ENCODE measurements at regions not wholly inside any gene's neighbourhood (a gene's known extent, or its start where the extent isn't known, plus 50 kb on each side); places are given as distances from the start of the nearest gene placed in this dataset.
"Not testable (repeated sequence)": the region's sequence is repeated elsewhere in the genome, so short reads cannot be mapped to it uniquely, and the experiment has no call there.

DNA sequence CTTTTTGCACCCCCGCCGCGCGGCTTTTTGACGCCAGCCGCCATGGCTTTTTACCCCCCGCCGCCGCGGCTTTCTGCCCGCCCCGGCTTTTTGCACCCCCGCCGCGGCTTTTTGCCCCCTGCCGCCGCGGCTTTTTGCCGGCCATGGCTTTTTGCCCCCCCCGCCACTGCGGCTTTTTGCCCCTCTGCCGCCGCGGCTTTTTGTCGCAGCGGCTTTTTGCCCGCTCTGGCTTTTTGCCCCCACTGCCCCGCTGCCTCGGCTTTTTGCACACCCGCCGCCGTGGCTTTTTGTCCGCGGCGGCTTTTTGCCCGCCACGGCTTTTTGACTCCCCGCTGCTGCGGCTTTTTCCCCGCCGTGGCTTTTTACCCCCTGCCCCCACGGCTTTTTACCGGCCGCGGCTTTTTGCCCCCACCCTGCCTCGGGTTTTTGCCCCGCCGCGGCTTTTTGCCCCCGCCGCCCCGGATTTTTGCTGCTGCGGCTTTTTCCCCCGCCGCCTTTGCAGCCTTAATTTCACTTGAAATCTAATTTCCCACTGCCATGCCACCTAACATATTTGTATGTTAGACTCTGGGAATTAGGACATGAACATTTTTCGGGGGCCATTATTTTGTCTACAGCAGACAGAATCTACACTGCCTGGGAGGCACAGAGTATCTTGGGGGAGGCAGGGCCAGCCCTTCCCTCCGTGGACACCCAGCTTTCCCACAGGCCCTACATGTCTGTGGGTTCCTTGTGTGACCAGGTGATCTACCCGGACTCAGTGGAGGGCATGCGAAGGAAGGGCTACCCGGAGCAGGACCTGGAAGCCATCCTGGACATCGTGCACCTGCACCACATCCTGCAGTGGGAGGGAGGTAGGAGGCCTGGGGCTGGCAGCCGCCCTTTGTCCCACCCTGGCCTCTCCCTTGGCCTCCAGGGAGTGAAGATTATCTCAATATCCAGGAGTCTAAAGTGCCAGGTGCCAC, 3031.0 kb upstream of the TEKT4 start:
- TF ChIP-seq CTCF (IDR thresholded peaks at IDR 0.05): no peak
- Histone ChIP-seq H3K4me1 (no peaks in the 10 kb centered on the region), H3K27ac (no peak overlapping the region), H3K9ac (ENCODE audit: low read depth in 2 of 2, low read length in 2 of 2) (no peak overlapping the region), H3K9me3 (no peaks in the 10 kb centered on the region), H3K36me3 (no peaks in the 10 kb centered on the region), H3K4me3 (no peak overlapping the region), H3K27me3 (peaks cover 18% of the 10 kb centered on the region)
- intact Hi-C loops (cut with DNase I): no loop called here
- no peak for DNase-seq

GRCh38 chr2:91842264-91842663, 3029.0 kb upstream of the TEKT4 start:
- H3K4me3 ChIP-seq; H3K4me1 ChIP-seq; H3K27ac ChIP-seq; H3K9ac ChIP-seq (ENCODE audit: low read depth in 2 of 2, low read length in 2 of 2); DNase-seq; intact Hi-C loops (cut with DNase I); H3K9me3 ChIP-seq; H3K36me3 ChIP-seq: not testable (repeated sequence)
- H3K27me3 ChIP-seq: peaks cover 18% of the 10 kb centered on the region

DNA sequence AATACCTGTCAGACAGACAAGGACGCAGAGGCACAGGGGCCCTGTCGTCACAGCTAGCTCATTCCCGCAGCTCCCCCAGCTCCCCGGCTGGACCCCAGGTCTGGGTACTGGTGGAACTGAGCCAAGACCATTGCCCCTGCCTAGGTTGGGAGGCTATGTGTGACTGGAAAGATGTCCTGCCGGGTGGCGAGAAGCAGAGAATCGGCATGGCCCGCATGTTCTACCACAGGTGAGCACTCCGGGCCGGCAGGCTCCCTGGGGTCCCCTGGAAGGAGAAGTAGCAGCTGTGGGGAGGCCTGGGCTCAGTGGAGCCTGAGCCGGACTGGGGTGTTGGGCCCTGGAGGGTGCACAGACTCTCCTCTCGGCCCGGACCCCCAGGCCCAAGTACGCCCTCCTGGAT, 3028.3 kb upstream of the TEKT4 start:
- DNase-seq; H3K4me1 ChIP-seq; H3K9ac ChIP-seq (ENCODE audit: low read depth in 2 of 2, low read length in 2 of 2); H3K36me3 ChIP-seq; H3K4me3 ChIP-seq; H3K27ac ChIP-seq; intact Hi-C loops (cut with DNase I); H3K9me3 ChIP-seq: not testable (repeated sequence)
- peaks cover 18% of the 10 kb centered on the region for H3K27me3 ChIP-seq

- H3K9me3 ChIP-seq; H3K4me3 ChIP-seq; H3K36me3 ChIP-seq; H3K4me1 ChIP-seq; H3K9ac ChIP-seq (ENCODE audit: low read depth in 2 of 2, low read length in 2 of 2); DNase-seq; intact Hi-C loops (cut with DNase I); H3K27ac ChIP-seq: not testable (repeated sequence)
- H3K27me3 ChIP-seq: peaks cover 18% of the 10 kb centered on the region
Observed at GRCh38 chr2:91843723-91844450, 3027.3 kb upstream of the TEKT4 start.

DNA sequence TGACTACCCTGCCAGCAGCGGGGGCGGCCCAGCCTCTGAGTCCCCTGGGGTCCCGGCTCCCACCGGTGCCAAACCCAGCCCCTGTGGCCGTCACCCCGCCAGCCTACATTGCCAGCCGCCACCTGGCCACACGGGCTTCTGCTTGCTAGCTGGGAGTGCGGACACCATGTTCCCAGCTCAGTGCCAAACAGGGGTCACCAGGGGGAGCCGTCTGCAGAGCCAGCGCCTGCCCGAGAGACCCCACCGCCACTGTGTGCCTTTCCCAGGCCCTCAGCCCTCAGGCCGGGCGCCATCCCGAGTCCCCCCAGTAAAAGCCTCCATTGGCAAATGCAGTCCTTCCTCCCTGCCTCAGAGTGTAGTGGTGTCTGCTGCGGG, 3026.8 kb upstream of the TEKT4 start:
- H3K4me1 ChIP-seq; H3K4me3 ChIP-seq; DNase-seq; H3K9me3 ChIP-seq; H3K36me3 ChIP-seq; H3K9ac ChIP-seq (ENCODE audit: low read depth in 2 of 2, low read length in 2 of 2); intact Hi-C loops (cut with DNase I); H3K27ac ChIP-seq: not testable (repeated sequence)
- H3K27me3 ChIP-seq: peaks cover 18% of the 10 kb centered on the region

GRCh38 chr2:91846388-91846787, 3024.8 kb upstream of the TEKT4 start:
- intact Hi-C loops (cut with DNase I); H3K4me3 ChIP-seq; H3K4me1 ChIP-seq; H3K9ac ChIP-seq (ENCODE audit: low read depth in 2 of 2, low read length in 2 of 2); H3K36me3 ChIP-seq; H3K9me3 ChIP-seq; DNase-seq; H3K27me3 ChIP-seq; H3K27ac ChIP-seq: not testable (repeated sequence)

DNA sequence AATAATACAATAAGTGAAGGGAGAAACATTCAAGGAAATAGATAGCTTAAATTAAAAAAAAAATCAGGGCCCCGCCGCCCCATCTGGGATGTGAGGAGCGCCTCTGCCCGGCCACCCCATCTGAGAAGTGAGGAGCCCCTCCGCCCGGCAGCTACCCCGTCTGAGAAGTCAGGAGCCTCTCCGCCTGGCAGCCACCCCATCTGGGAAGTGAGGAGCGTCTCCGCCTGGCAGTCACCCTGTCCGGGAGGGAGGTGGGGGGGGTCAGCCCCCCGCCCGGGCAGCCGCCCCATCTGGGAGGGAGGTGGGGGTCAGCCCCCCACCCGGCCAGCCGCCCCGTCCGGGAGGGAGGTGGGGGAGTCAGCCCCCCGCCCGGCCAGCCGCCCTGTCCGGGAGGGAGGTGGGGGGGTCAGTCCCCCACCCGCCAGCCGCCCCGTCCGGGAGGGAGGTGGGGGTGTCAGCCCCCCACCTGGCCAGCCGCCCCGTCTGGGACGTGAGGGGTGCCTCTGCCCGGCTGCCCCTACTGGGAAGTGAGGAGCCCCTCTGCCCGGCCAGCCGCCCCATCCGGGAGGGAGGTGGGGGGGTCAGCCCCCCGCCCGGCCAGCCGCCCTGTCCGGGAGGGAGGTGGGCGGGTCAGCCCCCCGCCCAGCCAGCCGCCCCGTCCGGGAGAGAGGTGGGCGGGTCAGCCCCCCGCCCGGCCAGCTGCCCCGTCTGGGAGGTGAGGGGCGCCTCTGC, 3019.4 kb upstream of the TEKT4 start:
- H3K9me3 ChIP-seq; H3K27me3 ChIP-seq; H3K9ac ChIP-seq (ENCODE audit: low read depth in 2 of 2, low read length in 2 of 2); intact Hi-C loops (cut with DNase I); DNase-seq; H3K36me3 ChIP-seq; H3K4me1 ChIP-seq; H3K4me3 ChIP-seq; H3K27ac ChIP-seq: not testable (repeated sequence)

GRCh38 chr2:91856971-91857370, 3014.3 kb upstream of the TEKT4 start:
- H3K4me1 ChIP-seq; H3K36me3 ChIP-seq; H3K4me3 ChIP-seq; H3K27me3 ChIP-seq; DNase-seq; intact Hi-C loops (cut with DNase I); H3K9ac ChIP-seq (ENCODE audit: low read depth in 2 of 2, low read length in 2 of 2); H3K9me3 ChIP-seq; H3K27ac ChIP-seq: not testable (repeated sequence)

- H3K36me3 ChIP-seq; intact Hi-C loops (cut with DNase I); H3K4me3 ChIP-seq; H3K4me1 ChIP-seq; H3K27me3 ChIP-seq; H3K9ac ChIP-seq (ENCODE audit: low read depth in 2 of 2, low read length in 2 of 2); DNase-seq; H3K9me3 ChIP-seq; H3K27ac ChIP-seq: not testable (repeated sequence)
Observed at GRCh38 chr2:91857711-91858110, 3013.5 kb upstream of the TEKT4 start.

DNA sequence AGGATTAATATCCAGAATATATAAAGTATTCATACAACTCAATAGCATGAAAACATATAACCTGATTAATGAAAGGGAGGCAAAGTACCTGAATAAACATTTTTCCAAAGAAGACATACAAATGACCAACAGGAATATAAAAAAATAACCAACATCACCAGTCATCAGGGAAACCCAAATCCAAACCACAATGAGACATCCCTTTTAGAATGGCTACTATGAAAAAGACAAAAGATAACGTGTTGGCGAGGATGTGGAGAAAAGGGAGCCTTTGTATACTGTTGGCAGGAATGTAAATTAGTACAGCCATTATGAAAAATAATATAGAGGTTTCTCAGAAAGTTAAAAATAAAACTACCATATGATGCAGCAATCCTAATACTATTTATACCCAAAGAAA, 2999.5 kb upstream of the TEKT4 start:
- intact Hi-C loops (cut with DNase I); H3K9me3 ChIP-seq; H3K27me3 ChIP-seq; DNase-seq; H3K9ac ChIP-seq (ENCODE audit: low read depth in 2 of 2, low read length in 2 of 2); H3K4me1 ChIP-seq; H3K4me3 ChIP-seq; H3K27ac ChIP-seq; H3K36me3 ChIP-seq: not testable (repeated sequence)

DNA sequence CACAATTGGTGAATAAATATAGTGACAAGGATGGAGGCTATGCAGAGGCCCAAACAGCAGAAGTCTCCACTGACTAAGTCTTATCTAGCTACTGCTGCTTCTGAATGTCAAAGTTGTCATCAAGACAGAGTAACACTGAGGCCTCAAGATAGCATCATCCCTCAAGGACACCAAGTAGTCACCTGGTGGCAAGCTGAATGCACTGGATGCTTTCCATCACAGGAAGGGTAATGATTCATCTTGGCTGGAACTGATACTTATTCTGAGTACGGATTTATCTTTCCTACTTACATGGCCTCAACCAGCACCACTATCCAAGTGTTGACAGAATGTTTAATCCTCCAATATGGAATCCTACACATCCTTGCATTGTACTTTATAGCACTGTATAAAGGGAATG, 2997.8 kb upstream of the TEKT4 start:
- intact Hi-C loops (cut with DNase I); H3K9me3 ChIP-seq; H3K4me1 ChIP-seq; H3K36me3 ChIP-seq; DNase-seq; H3K4me3 ChIP-seq; H3K27me3 ChIP-seq; H3K27ac ChIP-seq; H3K9ac ChIP-seq (ENCODE audit: low read depth in 2 of 2, low read length in 2 of 2): not testable (repeated sequence)

GRCh38 chr2:91877658-91878210, 2993.5 kb upstream of the TEKT4 start:
- H3K36me3 ChIP-seq; intact Hi-C loops (cut with DNase I); H3K4me3 ChIP-seq; H3K4me1 ChIP-seq; H3K27ac ChIP-seq; DNase-seq; H3K27me3 ChIP-seq; H3K9me3 ChIP-seq; H3K9ac ChIP-seq (ENCODE audit: low read depth in 2 of 2, low read length in 2 of 2): not testable (repeated sequence)

Data from colonic mucosa (tissue), 4 donors.